AG09319 (cell line): ENCODE measurements at regions not wholly inside any gene's neighbourhood (a gene's known extent, or its start where the extent isn't known, plus 50 kb on each side); places are given as distances from the start of the nearest gene placed in this dataset.

Source experiments
- DNase-seq: peaks from one replicate; pipeline ENCODE4 v3.0.0-alpha.2; 2010; ENCODE audit warnings: low read depth; ENCODE audit errors: extremely low read depth
- CTCF ChIP-seq: IDR thresholded peaks from 2 replicates; pipeline ENCODE4 v1.5.1; 2011; ENCODE audit warnings: low read depth, mild to moderate bottlenecking, inconsistent platforms, low read length, moderate library complexity

GRCh38 chr3:73324203-73325155 is 263.0 kb downstream of the EBLN2 start:
- TF ChIP-seq CTCF, result no peak
- peak; percentile 11 for DNase-seq

- no peak for DNase-seq
- no peak for TF ChIP-seq CTCF
Measured at GRCh38 chr3:73326396-73326795, 264.9 kb downstream of the EBLN2 start.

GRCh38 chr3:73327052-73327451 is 265.6 kb downstream of the EBLN2 start:
- TF ChIP-seq CTCF, result no peak

More at GRCh38 chr3:73327052-73327451, 265.6 kb downstream of the EBLN2 start:
- no peak for DNase-seq
